H9 (cell line): ENCODE measurements at regions not wholly inside any gene's neighbourhood (a gene's known extent, or its start where the extent isn't known, plus 50 kb on each side); places are given as distances from the start of the nearest gene placed in this dataset.

Experiments used
- DNase-seq: peaks from one replicate; pipeline ENCODE4 v3.0.0-alpha.2; 2017
- H2AFZ ChIP-seq: one replicate; pipeline ENCODE4 v1.6.1; 2013; ENCODE audit warnings: mild to moderate bottlenecking, low read length, control low read depth, moderate library complexity
- H2AK5ac ChIP-seq: 2 replicates; pipeline ENCODE4 v1.6.1; 2013; ENCODE audit warnings: low read length, control low read depth, mixed read lengths; ENCODE audit not compliant: insufficient read length
- H2BK120ac ChIP-seq: one replicate; pipeline ENCODE4 v1.6.1; 2013; ENCODE audit warnings: low read depth, mild to moderate bottlenecking, low read length, control low read depth, inconsistent platforms; ENCODE audit not compliant: poor library complexity, severe bottlenecking
- H2BK12ac ChIP-seq: 2 replicates; pipeline ENCODE4 v1.6.1; 2013; ENCODE audit warnings: low read length, control low read depth, mixed read lengths, low read depth; ENCODE audit not compliant: insufficient read length
- H2BK15ac ChIP-seq: 2 replicates; pipeline ENCODE4 v1.6.1; 2013; ENCODE audit warnings: low read depth, low read length, control low read depth
- H2BK20ac ChIP-seq: one replicate; pipeline ENCODE4 v1.6.1; 2013; ENCODE audit warnings: low read depth, mild to moderate bottlenecking, low read length, control low read depth, inconsistent platforms; ENCODE audit not compliant: poor library complexity, severe bottlenecking
- H2BK5ac ChIP-seq: 2 replicates; pipeline ENCODE4 v1.6.1; 2013; ENCODE audit warnings: low read length, control low read depth, mixed read lengths; ENCODE audit not compliant: insufficient read length
- H3K14ac ChIP-seq: 2 replicates; pipeline ENCODE4 v1.6.1; 2013; ENCODE audit warnings: low read length, control low read depth; ENCODE audit not compliant: insufficient read depth
- H3K18ac ChIP-seq: 2 replicates; pipeline ENCODE4 v1.6.1; 2013; ENCODE audit warnings: low read depth, mild to moderate bottlenecking, mixed read lengths, low read length, control low read depth; ENCODE audit not compliant: insufficient read length
- H3K23ac ChIP-seq: 2 replicates; pipeline ENCODE4 v1.6.1; 2013; ENCODE audit warnings: low read length, control low read depth, mixed read lengths, low read depth; ENCODE audit not compliant: insufficient read length
- H3K23me2 ChIP-seq: 2 replicates; pipeline ENCODE4 v1.6.1; 2013; ENCODE audit warnings: low read depth, mild to moderate bottlenecking, mixed read lengths, low read length, control low read depth; ENCODE audit not compliant: insufficient read length, poor library complexity, severe bottlenecking
- H3K27ac ChIP-seq: 2 replicates; pipeline ENCODE4 v1.5.1; 2013; ENCODE audit warnings: low read length, control low read depth, mixed read lengths, low read depth; ENCODE audit not compliant: insufficient read length
- H3K27me3 ChIP-seq: 2 replicates; pipeline ENCODE4 v1.6.1; 2013; ENCODE audit warnings: low read length, control low read depth, inconsistent platforms; ENCODE audit not compliant: insufficient read depth
- H3K4ac ChIP-seq: 2 replicates; pipeline ENCODE4 v1.6.1; 2013; ENCODE audit warnings: low read depth, mild to moderate bottlenecking, control low read depth, inconsistent platforms, low read length, moderate library complexity
- H3K4me1 ChIP-seq: 2 replicates; pipeline ENCODE4 v1.6.1; 2013; ENCODE audit warnings: low read length, control low read depth, inconsistent platforms; ENCODE audit not compliant: insufficient read depth
- H3K4me2 ChIP-seq: 2 replicates; pipeline ENCODE4 v1.6.1; 2013; ENCODE audit warnings: low read length, control low read depth, mixed read lengths; ENCODE audit not compliant: insufficient read length, insufficient read depth
- H3K56ac ChIP-seq: 2 replicates; pipeline ENCODE4 v1.6.1; 2013; ENCODE audit warnings: low read depth, mild to moderate bottlenecking, mixed read lengths, low read length, control low read depth; ENCODE audit not compliant: insufficient read length
- H3K79me1 ChIP-seq: 2 replicates; pipeline ENCODE4 v1.6.1; 2013; ENCODE audit warnings: low read depth, mild to moderate bottlenecking, moderate library complexity, low read length, control low read depth, inconsistent platforms; ENCODE audit not compliant: insufficient read depth, poor library complexity, severe bottlenecking
- H3K79me2 ChIP-seq: 2 replicates; pipeline ENCODE4 v1.6.1; 2013; ENCODE audit warnings: low read length, control low read depth, inconsistent platforms; ENCODE audit not compliant: insufficient read depth
- H3K9ac ChIP-seq: 2 replicates; pipeline ENCODE4 v1.6.1; 2013; ENCODE audit warnings: low read length, control low read depth, mixed read lengths; ENCODE audit not compliant: insufficient read length; ENCODE audit errors: extremely low read depth
- H3K9me3 ChIP-seq: one replicate; pipeline ENCODE4 v1.6.1; 2013; ENCODE audit warnings: low read depth, low read length, inconsistent platforms; ENCODE audit not compliant: control insufficient read depth
- H3T11ph ChIP-seq: one replicate; pipeline ENCODE4 v1.6.1; 2013; ENCODE audit warnings: mild to moderate bottlenecking, low read length, control low read depth, inconsistent platforms
- H4K20me1 ChIP-seq: one replicate; pipeline ENCODE4 v1.6.1; 2013; ENCODE audit not compliant: control insufficient read depth, insufficient read length, insufficient read depth
- H4K5ac ChIP-seq: 2 replicates; pipeline ENCODE4 v1.6.1; 2013; ENCODE audit warnings: low read depth, mild to moderate bottlenecking, mixed read lengths, low read length, control low read depth; ENCODE audit not compliant: insufficient read length
- H4K8ac ChIP-seq: replicated peaks from 2 replicates; pipeline ENCODE4 v1.6.1; 2013; ENCODE audit warnings: low read length, control low read depth, mixed read lengths, low read depth; ENCODE audit not compliant: insufficient read length
- H4K91ac ChIP-seq: 2 replicates; pipeline ENCODE4 v1.6.1; 2013; ENCODE audit warnings: low read depth, mild to moderate bottlenecking, moderate library complexity, mixed read lengths, low read length, control low read depth; ENCODE audit not compliant: insufficient read length
- H3K27ac Mint-ChIP-seq, 3 experiments: 2 replicates in 2 of 3; 3 replicates in 1 of 3; pipeline ENCODE4 v1.8.0; 2020 to 2021; ENCODE audit warnings: mixed read lengths in 3 of 3, mild to moderate bottlenecking in 1 of 3, moderate library complexity in 1 of 3
- H3K27me3 Mint-ChIP-seq: 2 replicates; pipeline ENCODE4 v1.8.0; 2021; ENCODE audit warnings: low read depth, mild to moderate bottlenecking, moderate library complexity, mixed read lengths
- H3K36me3 Mint-ChIP-seq, 3 experiments: 2 replicates in 2 of 3; 3 replicates in 1 of 3; pipeline ENCODE4 v1.8.0; 2020 to 2021; ENCODE audit warnings: low read depth in 3 of 3, mixed read lengths in 3 of 3; ENCODE audit not compliant: insufficient read depth in 1 of 3
- H3K4me1 Mint-ChIP-seq, 2 experiments: 2 replicates each; pipeline ENCODE4 v1.8.0; 2020; ENCODE audit warnings: mixed read lengths in 2 of 2
- H3K4me3 Mint-ChIP-seq, 2 experiments: 2 replicates in 1 of 2; 3 replicates in 1 of 2; pipeline ENCODE4 v1.8.0; 2020 to 2021; ENCODE audit warnings: mild to moderate bottlenecking in 2 of 2, mixed read lengths in 2 of 2, moderate library complexity in 1 of 2
- H3K9me3 Mint-ChIP-seq, 2 experiments: 2 replicates in 1 of 2; 3 replicates in 1 of 2; pipeline ENCODE4 v1.8.0; 2020; ENCODE audit warnings: mild to moderate bottlenecking in 2 of 2, mixed read lengths in 2 of 2, moderate library complexity in 1 of 2
- WGBS: extraction: QIAGEN DNeasy Blood & Tissue Kit; methylation state at CpG from one replicate; pipeline ENCODE4 v1.1.7; 2013; ENCODE audit warnings: missing lambda C conversion rate, low lambda C conversion rate, mixed read lengths; ENCODE audit not compliant: insufficient read length; ENCODE audit errors: extremely low coverage; 5-methylcytosine and 5-hydroxymethylcytosine counted together
- TF ChIP-seq, protein P1 (sequence below): fragments of 200-600 bp; sonication (generic); conservative IDR thresholded peaks from 3 replicates; pipeline ENCODE4 v1.8.0; 2021; ENCODE audit warnings: antibody characterized with exemption, mild to moderate bottlenecking

DNA sequence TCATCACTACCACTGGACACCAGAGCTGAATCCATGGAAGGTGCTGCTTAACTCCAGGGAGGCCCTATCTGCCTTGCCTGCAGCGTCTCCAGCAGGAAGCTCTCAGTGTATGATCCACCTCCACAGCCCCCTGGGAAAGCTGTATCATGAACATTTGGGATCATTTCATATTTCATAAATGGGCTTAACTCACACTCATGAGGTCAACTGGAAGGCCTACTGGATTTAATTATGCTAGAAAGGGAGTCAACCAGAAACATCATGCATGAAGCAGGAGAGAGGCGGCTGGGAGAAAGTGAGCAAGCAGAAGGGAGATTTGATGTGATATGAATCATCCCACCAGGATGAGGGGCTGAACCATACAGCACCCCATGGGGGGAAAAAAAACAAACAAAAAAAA is 537.7 kb downstream of the TNS1 start:
- no CpG with 5 or more reads among the region's 2 CpGs for WGBS
- H3K27me3 ChIP-seq, result no peaks in the 10 kb centered on the region; the same call in 1 of the 2 replicates
- Mint-ChIP-seq H3K4me1 (no peaks in the 10 kb centered on the region), H3K27me3 (peaks cover 2% of the 10 kb centered on the region; the same call in 1 of the 2 replicates), H3K27ac (no peak overlapping the region), H3K4me3 (no peak overlapping the region), H3K36me3 (no peaks in the 10 kb centered on the region), H3K9me3 (no peaks in the 10 kb centered on the region)
- no peak overlapping the region for H3K56ac ChIP-seq
- no peak overlapping the region for H3K18ac ChIP-seq
- no peak overlapping the region for H2BK12ac ChIP-seq
- no peak for DNase-seq
- no peak overlapping the region for H2BK20ac ChIP-seq
- no peaks in the 10 kb centered on the region for H3K23me2 ChIP-seq
- no peak overlapping the region for H3T11ph ChIP-seq
- H4K5ac ChIP-seq, result no peak overlapping the region
- H3K4me2 ChIP-seq, result no peak overlapping the region
- no peak overlapping the region for H3K27ac ChIP-seq
- H3K4ac ChIP-seq, result no peak overlapping the region
- no peaks in the 10 kb centered on the region for H3K4me1 ChIP-seq
- no peaks in the 10 kb centered on the region for H3K9me3 ChIP-seq
- H4K8ac ChIP-seq, result no peak overlapping the region
- no peak overlapping the region for H2BK5ac ChIP-seq
- no peak overlapping the region for H2BK15ac ChIP-seq
- no peak overlapping the region for H2AK5ac ChIP-seq
- no peaks in the 10 kb centered on the region for H3K79me2 ChIP-seq
- no peak overlapping the region for H3K9ac ChIP-seq
- H2AFZ ChIP-seq, result no peak overlapping the region
- no peak overlapping the region for H3K14ac ChIP-seq
- no peak overlapping the region for H3K23ac ChIP-seq
- no peak overlapping the region for H2BK120ac ChIP-seq
- H4K20me1 ChIP-seq, result no peaks in the 10 kb centered on the region
- H4K91ac ChIP-seq, result no peak overlapping the region
- no peaks in the 10 kb centered on the region for H3K79me1 ChIP-seq
- TF ChIP-seq, protein P1, sequence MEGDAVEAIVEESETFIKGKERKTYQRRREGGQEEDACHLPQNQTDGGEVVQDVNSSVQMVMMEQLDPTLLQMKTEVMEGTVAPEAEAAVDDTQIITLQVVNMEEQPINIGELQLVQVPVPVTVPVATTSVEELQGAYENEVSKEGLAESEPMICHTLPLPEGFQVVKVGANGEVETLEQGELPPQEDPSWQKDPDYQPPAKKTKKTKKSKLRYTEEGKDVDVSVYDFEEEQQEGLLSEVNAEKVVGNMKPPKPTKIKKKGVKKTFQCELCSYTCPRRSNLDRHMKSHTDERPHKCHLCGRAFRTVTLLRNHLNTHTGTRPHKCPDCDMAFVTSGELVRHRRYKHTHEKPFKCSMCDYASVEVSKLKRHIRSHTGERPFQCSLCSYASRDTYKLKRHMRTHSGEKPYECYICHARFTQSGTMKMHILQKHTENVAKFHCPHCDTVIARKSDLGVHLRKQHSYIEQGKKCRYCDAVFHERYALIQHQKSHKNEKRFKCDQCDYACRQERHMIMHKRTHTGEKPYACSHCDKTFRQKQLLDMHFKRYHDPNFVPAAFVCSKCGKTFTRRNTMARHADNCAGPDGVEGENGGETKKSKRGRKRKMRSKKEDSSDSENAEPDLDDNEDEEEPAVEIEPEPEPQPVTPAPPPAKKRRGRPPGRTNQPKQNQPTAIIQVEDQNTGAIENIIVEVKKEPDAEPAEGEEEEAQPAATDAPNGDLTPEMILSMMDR, result no peak
